Brain microvascular endothelial cell (primary cell): ENCODE measurements at regions not wholly inside any gene's neighbourhood (a gene's known extent, or its start where the extent isn't known, plus 50 kb on each side); places are given as distances from the start of the nearest gene placed in this dataset.
"Not testable (repeated sequence)": the region's sequence is repeated elsewhere in the genome, so short reads cannot be mapped to it uniquely, and the experiment has no call there.

Source experiments
- DNase-seq: peaks from one replicate; pipeline ENCODE4 v3.0.0-alpha.2; 2020
- H3K27ac ChIP-seq: fragments of 250-450 bp; sonication (Bioruptor Pico); 2 replicates; pipeline ENCODE4 v1.5.1; 2020; ENCODE audit warnings: mild to moderate bottlenecking, moderate library complexity
- H3K27me3 ChIP-seq: fragments of 250-450 bp; sonication (Bioruptor Pico); replicated peaks from 2 replicates; pipeline ENCODE4 v1.5.1; 2020; ENCODE audit warnings: mild to moderate bottlenecking
- H3K36me3 ChIP-seq: fragments of 250-450 bp; sonication (Bioruptor Pico); replicated peaks from 2 replicates; pipeline ENCODE4 v1.5.1; 2020; ENCODE audit warnings: mild to moderate bottlenecking
- H3K4me3 ChIP-seq: 2 replicates; pipeline ENCODE4 v1.5.1; 2011; ENCODE audit warnings: low read depth, mild to moderate bottlenecking, control low read depth, low read length, moderate library complexity
- CTCF ChIP-seq: IDR thresholded peaks from 2 replicates; pipeline ENCODE4 v1.5.1; 2011; ENCODE audit warnings: low read depth, mild to moderate bottlenecking, moderate library complexity, low read length, control low read depth, inconsistent platforms; ENCODE audit errors: missing control alignments
- in situ Hi-C: cut with HindIII; loops from 2 replicates; pipeline ENCODE4 v1.10.0; 2017; ENCODE audit warnings: low sequenced_read_pairs, low pct_ligation_motif_present

GRCh38 chr7:106582365-106582764 is 78.6 kb downstream of the CCDC71L start:
- DNase-seq, result no peak
- in situ Hi-C loops, result no loop called here
- TF ChIP-seq CTCF, result no peak
- no peak overlapping the region for H3K4me3 ChIP-seq
- no peak overlapping the region for H3K27ac ChIP-seq
- H3K36me3 ChIP-seq, result no peaks in the 10 kb centered on the region
- H3K27me3 ChIP-seq, result no peaks in the 10 kb centered on the region

- DNase-seq, H3K27ac ChIP-seq, in situ Hi-C loops, H3K27me3 ChIP-seq, H3K4me3 ChIP-seq, H3K36me3 ChIP-seq: not testable (repeated sequence)
Observed at GRCh38 chr7:106579086-106579485, 81.9 kb downstream of the CCDC71L start.

GRCh38 chr7:106575138-106575823 is 85.7 kb downstream of the CCDC71L start:
- no peak for DNase-seq
- no peak for TF ChIP-seq CTCF
- no peak overlapping the region for H3K27ac ChIP-seq
- H3K27me3 ChIP-seq, result no peaks in the 10 kb centered on the region
- H3K36me3 ChIP-seq, result no peaks in the 10 kb centered on the region
- no peak overlapping the region for H3K4me3 ChIP-seq
- in situ Hi-C loops, result no loop called here

- DNase-seq, result no peak
- Histone ChIP-seq H3K36me3 (no peaks in the 10 kb centered on the region), H3K27ac (no peak overlapping the region), H3K27me3 (no peaks in the 10 kb centered on the region), H3K4me3 (no peak overlapping the region)
- in situ Hi-C loops, result no loop called here
- TF ChIP-seq CTCF, result no peak
Observed at GRCh38 chr7:106573738-106574137, 87.2 kb downstream of the CCDC71L start.

GRCh38 chr7:106573125-106573663 is 87.8 kb downstream of the CCDC71L start:
- DNase-seq, result no peak
- no peaks in the 10 kb centered on the region for H3K27me3 ChIP-seq
- TF ChIP-seq CTCF, result no peak
- no peak overlapping the region for H3K4me3 ChIP-seq
- H3K27ac ChIP-seq, result no peak overlapping the region
- H3K36me3 ChIP-seq, result no peaks in the 10 kb centered on the region
- in situ Hi-C loops, result no loop called here

- in situ Hi-C loops, result no loop called here
- no peak for TF ChIP-seq CTCF
- DNase-seq, result no peak
Observed at GRCh38 chr7:106572394-106573124, 88.4 kb downstream of the CCDC71L start.

More at GRCh38 chr7:106572394-106573124, 88.4 kb downstream of the CCDC71L start:
- no peak overlapping the region for H3K4me3 ChIP-seq
- H3K27ac ChIP-seq, result no peak overlapping the region
- H3K36me3 ChIP-seq, result no peaks in the 10 kb centered on the region
- H3K27me3 ChIP-seq, result no peaks in the 10 kb centered on the region
